GM18858 (cell line): ENCODE measurements at regions not wholly inside any gene's neighbourhood (a gene's known extent, or its start where the extent isn't known, plus 50 kb on each side); places are given as distances from the start of the nearest gene placed in this dataset.

Experiments
- ATAC-seq: cut with Tn5 transposase; IDR thresholded peaks from one replicate; pipeline ENCODE4 v1.9.1; 2021; ENCODE audit not compliant: unreplicated experiment

- ATAC-seq: no peak
These were observed 317.4 kb upstream of the UBE2E3 start for GRCh38 chr2:180662941-180663471.

GRCh38 chr2:180662521-180662920 is 317.9 kb upstream of the UBE2E3 start:
- ATAC-seq: no peak

- no peak for ATAC-seq
These were observed 318.7 kb upstream of the UBE2E3 start for GRCh38 chr2:180661686-180662030.

GRCh38 chr2:180660881-180661685 is 319.3 kb upstream of the UBE2E3 start:
- ATAC-seq: no peak

GRCh38 chr2:180660207-180660606 is 320.2 kb upstream of the UBE2E3 start:
- ATAC-seq: no peak

GRCh38 chr2:180657054-180657453 is 323.4 kb upstream of the UBE2E3 start:
- ATAC-seq: no peak

GRCh38 chr2:180656455-180656847 is 324.0 kb upstream of the UBE2E3 start:
- ATAC-seq: no peak

- ATAC-seq: no peak
These were observed 324.5 kb upstream of the UBE2E3 start for GRCh38 chr2:180655842-180656454.

- ATAC-seq: no peak
These were observed 325.0 kb upstream of the UBE2E3 start for GRCh38 chr2:180655393-180655792.

- no peak for ATAC-seq
These were observed 326.9 kb upstream of the UBE2E3 start for GRCh38 chr2:180653481-180653880.

- ATAC-seq: no peak
These were observed 327.6 kb upstream of the UBE2E3 start for GRCh38 chr2:180652794-180653193.

- ATAC-seq: no peak
These were observed 328.8 kb upstream of the UBE2E3 start for GRCh38 chr2:180651596-180651995.

- ATAC-seq: no peak
These were observed 332.8 kb upstream of the UBE2E3 start for GRCh38 chr2:180647621-180648020.

- no peak for ATAC-seq
These were observed 333.2 kb upstream of the UBE2E3 start for GRCh38 chr2:180647221-180647620.

GRCh38 chr2:180646756-180647155 is 333.6 kb upstream of the UBE2E3 start:
- no peak for ATAC-seq

GRCh38 chr2:180644709-180645108 is 335.7 kb upstream of the UBE2E3 start:
- no peak for ATAC-seq

GRCh38 chr2:180630756-180631155 is 349.6 kb upstream of the UBE2E3 start:
- no peak for ATAC-seq

GRCh38 chr2:180625006-180625844 is 355.2 kb upstream of the UBE2E3 start:
- no peak for ATAC-seq

GRCh38 chr2:180621941-180622918 is 358.2 kb upstream of the UBE2E3 start:
- ATAC-seq: no peak

- ATAC-seq: no peak
These were observed 359.0 kb upstream of the UBE2E3 start for GRCh38 chr2:180621366-180621765.
